ENCODE measurements at regions not wholly inside any gene's neighbourhood (a gene's known extent, or its start where the extent isn't known, plus 50 kb on each side); places are given as distances from the start of the nearest gene placed in this dataset.

GRCh38 chr2:18430996-18431748 lies 129.3 kb downstream of the RDH14 start:
- no peak for TF ChIP-seq CTCF (IDR thresholded peaks at IDR 0.05)
- no peak for TF ChIP-seq POLR2A (IDR thresholded peaks at IDR 0.05)
